ENCODE measurements at regions not wholly inside any gene's neighbourhood (a gene's known extent, or its start where the extent isn't known, plus 50 kb on each side); places are given as distances from the start of the nearest gene placed in this dataset.
A peak's percentile ranks its signal among the peaks of the same experiment; 100 is the strongest.
"Not testable (repeated sequence)": the region's sequence is repeated elsewhere in the genome, so short reads cannot be mapped to it uniquely, and the experiment has no call there.

- TF ChIP-seq EZH2 (IDR thresholded peaks at IDR 0.05; ENCODE audit: insufficient read depth, poor library complexity, severe bottlenecking) (no peak), EZH2phosphoT487 (IDR thresholded peaks at IDR 0.05; ENCODE audit: insufficient read depth, low read depth) (no peak)
- no peak overlapping the region for H3K27ac ChIP-seq
- in situ Hi-C loops (cut with MboI): no loop called here
- H2AFZ ChIP-seq: no peak overlapping the region
- no peak overlapping the region for H3K4me3 ChIP-seq
- H3K9me2 ChIP-seq (ENCODE audit: insufficient read depth): no peaks in the 10 kb centered on the region
- no peak overlapping the region for H3K9ac ChIP-seq
- H3K79me2 ChIP-seq (ENCODE audit: insufficient read depth): no peaks in the 10 kb centered on the region
- 63 to 66% methylated on average over 11 of the region's 11 CpGs for WGBS, 2 experiments (ENCODE audit: low coverage in 1 of 2, low lambda C conversion rate in 2 of 2, missing lambda C conversion rate in 2 of 2)
- H3K36me3 ChIP-seq (ENCODE audit: low read depth): no peaks in the 10 kb centered on the region
- H3K27me3 ChIP-seq (replicated peaks; ENCODE audit: insufficient read depth): peaks cover 15% of the 10 kb centered on the region; the same call in 1 of the 2 replicates
- H3K9me3 ChIP-seq (ENCODE audit: low read depth): no peaks in the 10 kb centered on the region
- H3K4me2 ChIP-seq (ENCODE audit: unreplicated experiment): no peak overlapping the region
- no peaks in the 10 kb centered on the region for H4K20me1 ChIP-seq (ENCODE audit: insufficient read depth)
- no peaks in the 10 kb centered on the region for H3F3A ChIP-seq (ENCODE audit: insufficient read depth)
- H3K4me1 ChIP-seq (ENCODE audit: insufficient read depth): no peaks in the 10 kb centered on the region
- DNase-seq: no peak
Observed at GRCh38 chr11:67745181-67745726, 70.8 kb upstream of the ALDH3B2 start.

DNA sequence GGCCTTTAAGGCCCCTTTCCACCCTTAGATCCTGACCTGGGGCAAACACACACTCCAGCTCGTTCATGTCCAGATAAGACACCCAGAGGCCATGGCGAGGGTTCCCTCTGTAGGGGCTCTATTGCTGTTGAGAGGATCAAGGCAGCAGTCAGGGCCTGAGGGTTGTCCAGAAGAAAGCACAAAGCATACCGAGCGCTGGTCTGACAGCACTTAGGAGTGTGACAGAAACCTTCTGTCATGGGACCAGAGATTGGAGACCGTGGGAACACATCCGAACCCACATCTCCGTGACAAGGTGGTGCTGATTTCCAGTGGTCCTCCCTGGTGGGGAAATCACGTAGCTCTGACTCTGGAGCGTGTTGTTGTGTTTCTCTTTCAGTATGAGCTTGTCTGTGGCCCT is 69.8 kb upstream of the ALDH3B2 start:
- H3K36me3 ChIP-seq (ENCODE audit: low read depth); H3K27ac ChIP-seq; H3K4me2 ChIP-seq (ENCODE audit: unreplicated experiment); in situ Hi-C loops (cut with MboI); H3K4me1 ChIP-seq (ENCODE audit: insufficient read depth); H3F3A ChIP-seq (ENCODE audit: insufficient read depth); H3K9ac ChIP-seq; H3K9me3 ChIP-seq (ENCODE audit: low read depth); H2AFZ ChIP-seq; DNase-seq; H3K4me3 ChIP-seq; H4K20me1 ChIP-seq (ENCODE audit: insufficient read depth); H3K79me2 ChIP-seq (ENCODE audit: insufficient read depth); H3K9me2 ChIP-seq (ENCODE audit: insufficient read depth): not testable (repeated sequence)
- H3K27me3 ChIP-seq (replicated peaks; ENCODE audit: insufficient read depth): peaks cover 15% of the 10 kb centered on the region; the same call in 1 of the 2 replicates
- 46 to 52% methylated on average over 9 of the region's 9 CpGs for WGBS, 2 experiments (ENCODE audit: low coverage in 1 of 2, low lambda C conversion rate in 2 of 2, missing lambda C conversion rate in 2 of 2)

GRCh38 chr11:67738231-67738630 is 63.8 kb upstream of the ALDH3B2 start:
- H3K27ac ChIP-seq; H3K4me1 ChIP-seq (ENCODE audit: insufficient read depth); H2AFZ ChIP-seq; H3K79me2 ChIP-seq (ENCODE audit: insufficient read depth); H3K4me3 ChIP-seq; H3K9me2 ChIP-seq (ENCODE audit: insufficient read depth); in situ Hi-C loops (cut with MboI); H3K9ac ChIP-seq; H3K36me3 ChIP-seq (ENCODE audit: low read depth); H4K20me1 ChIP-seq (ENCODE audit: insufficient read depth); H3F3A ChIP-seq (ENCODE audit: insufficient read depth); H3K4me2 ChIP-seq (ENCODE audit: unreplicated experiment); H3K9me3 ChIP-seq (ENCODE audit: low read depth); DNase-seq: not testable (repeated sequence)
- WGBS, 2 experiments (ENCODE audit: low coverage in 1 of 2, low lambda C conversion rate in 2 of 2, missing lambda C conversion rate in 2 of 2): 51 to 59% methylated on average over 11 of the region's 14 CpGs
- H3K27me3 ChIP-seq (replicated peaks; ENCODE audit: insufficient read depth): peaks cover 18% of the 10 kb centered on the region; the same call in 1 of the 2 replicates

DNA sequence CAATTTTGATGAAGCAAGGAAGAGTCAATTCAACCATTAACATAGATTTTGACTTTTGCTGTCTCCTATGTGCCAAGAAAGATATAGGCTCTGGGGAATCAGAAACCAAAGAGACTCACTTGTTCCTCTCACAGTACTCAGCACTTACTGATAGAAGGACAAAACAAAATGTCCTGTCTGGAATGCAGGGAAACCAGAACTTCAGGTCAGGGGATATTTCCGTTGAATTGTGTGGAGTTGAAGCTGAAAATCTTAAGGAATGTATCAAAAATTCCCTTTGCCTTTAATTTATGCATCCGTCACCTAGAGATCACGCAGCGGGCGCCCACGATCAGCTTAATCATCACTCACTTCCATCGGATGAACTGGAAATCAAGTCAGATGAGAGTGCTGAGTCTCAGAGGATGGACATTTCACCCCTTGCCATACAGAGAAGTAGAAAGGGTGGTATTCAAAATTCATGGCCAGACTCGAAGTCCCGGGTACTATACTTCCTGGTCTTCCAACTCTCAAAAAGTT is 63.2 kb upstream of the ALDH3B2 start:
- H3K4me3 ChIP-seq; H4K20me1 ChIP-seq (ENCODE audit: insufficient read depth); DNase-seq; H3F3A ChIP-seq (ENCODE audit: insufficient read depth); H3K9ac ChIP-seq; H2AFZ ChIP-seq; H3K9me2 ChIP-seq (ENCODE audit: insufficient read depth); in situ Hi-C loops (cut with MboI); H3K79me2 ChIP-seq (ENCODE audit: insufficient read depth); H3K27ac ChIP-seq; H3K36me3 ChIP-seq (ENCODE audit: low read depth); H3K9me3 ChIP-seq (ENCODE audit: low read depth); H3K4me2 ChIP-seq (ENCODE audit: unreplicated experiment); H3K4me1 ChIP-seq (ENCODE audit: insufficient read depth): not testable (repeated sequence)
- WGBS, 2 experiments (ENCODE audit: low coverage in 1 of 2, low lambda C conversion rate in 2 of 2, missing lambda C conversion rate in 2 of 2): 59 to 62% methylated on average over 9 of the region's 9 CpGs
- H3K27me3 ChIP-seq (replicated peaks; ENCODE audit: insufficient read depth): peaks cover 18% of the 10 kb centered on the region; the same call in 1 of the 2 replicates

- Histone ChIP-seq H3K4me3 (no peak overlapping the region), H4K20me1 (ENCODE audit: insufficient read depth) (no peaks in the 10 kb centered on the region), H3K27me3 (replicated peaks; ENCODE audit: insufficient read depth) (peaks cover 12% of the 10 kb centered on the region), H3K4me1 (ENCODE audit: insufficient read depth) (no peaks in the 10 kb centered on the region), H2AFZ (no peak overlapping the region), H3K9ac (no peak overlapping the region), H3K9me2 (ENCODE audit: insufficient read depth) (no peaks in the 10 kb centered on the region), H3K27ac (no peak overlapping the region), H3K36me3 (ENCODE audit: low read depth) (no peaks in the 10 kb centered on the region), H3F3A (ENCODE audit: insufficient read depth) (no peaks in the 10 kb centered on the region), H3K4me2 (ENCODE audit: unreplicated experiment) (no peak overlapping the region), H3K79me2 (ENCODE audit: insufficient read depth) (no peaks in the 10 kb centered on the region), H3K9me3 (ENCODE audit: low read depth) (no peaks in the 10 kb centered on the region)
- in situ Hi-C loops (cut with MboI): no loop called here
- TF ChIP-seq EZH2 (IDR thresholded peaks at IDR 0.05; ENCODE audit: insufficient read depth, poor library complexity, severe bottlenecking): no peak
- WGBS, 2 experiments (ENCODE audit: low coverage in 1 of 2, low lambda C conversion rate in 2 of 2, missing lambda C conversion rate in 2 of 2): 28 to 38% methylated on average over 22 to 42 of the region's 42 CpGs
- DNase-seq: peak; percentile 7
Observed at GRCh38 chr11:67732045-67732787, 57.8 kb upstream of the ALDH3B2 start.

All from GM23248 (cell line).